GM06990 (cell line): ENCODE measurements at regions not wholly inside any gene's neighbourhood (a gene's known extent, or its start where the extent isn't known, plus 50 kb on each side); places are given as distances from the start of the nearest gene placed in this dataset.

ENCODE experiments used
- DNase-seq: peaks from one replicate; pipeline ENCODE4 v3.0.0-alpha.2; 2011; ENCODE audit not compliant: insufficient read length; ENCODE audit errors: extremely low read depth
- H3K27me3 ChIP-seq: replicated peaks from 2 replicates; pipeline ENCODE4 v1.6.0; 2011; ENCODE audit warnings: low read length; ENCODE audit not compliant: control insufficient read depth, insufficient read depth
- H3K36me3 ChIP-seq: 2 replicates; pipeline ENCODE4 v1.5.1; 2011; ENCODE audit warnings: low read length; ENCODE audit not compliant: control insufficient read depth, insufficient read depth
- H3K4me3 ChIP-seq: replicated peaks from 2 replicates; pipeline ENCODE4 v1.5.1; 2011; ENCODE audit warnings: low read depth, mild to moderate bottlenecking, control low read depth, low read length
- CTCF ChIP-seq: IDR thresholded peaks from 2 replicates; pipeline ENCODE4 v1.5.1; 2011; ENCODE audit warnings: low read length, control low read depth, mild to moderate bottlenecking, inconsistent platforms; ENCODE audit not compliant: insufficient read depth, poor library complexity, severe bottlenecking

DNA sequence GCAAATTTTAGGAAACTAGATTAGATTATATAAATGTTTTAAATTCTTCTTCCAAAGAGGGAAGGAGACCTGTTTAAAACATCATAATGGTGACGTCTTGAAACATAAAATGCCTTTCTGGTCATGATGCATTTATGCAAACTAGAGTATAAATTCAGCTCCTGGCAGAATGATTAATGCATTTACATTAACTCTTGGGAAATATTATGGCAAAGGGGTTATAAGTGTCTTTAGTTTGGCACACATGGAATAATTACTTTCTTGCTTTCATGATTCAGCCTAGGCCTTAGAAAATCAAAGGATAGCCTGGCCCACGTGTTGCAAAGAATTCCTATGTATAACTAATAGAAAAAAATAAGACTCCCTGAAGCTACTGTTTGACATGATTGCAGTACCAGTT, 639.2 kb downstream of the RFPL4B start:
- no peak for DNase-seq
- Histone ChIP-seq H3K4me3 (no peak overlapping the region), H3K36me3 (no peaks in the 10 kb centered on the region), H3K27me3 (no peaks in the 10 kb centered on the region)
- TF ChIP-seq CTCF = no peak

DNA sequence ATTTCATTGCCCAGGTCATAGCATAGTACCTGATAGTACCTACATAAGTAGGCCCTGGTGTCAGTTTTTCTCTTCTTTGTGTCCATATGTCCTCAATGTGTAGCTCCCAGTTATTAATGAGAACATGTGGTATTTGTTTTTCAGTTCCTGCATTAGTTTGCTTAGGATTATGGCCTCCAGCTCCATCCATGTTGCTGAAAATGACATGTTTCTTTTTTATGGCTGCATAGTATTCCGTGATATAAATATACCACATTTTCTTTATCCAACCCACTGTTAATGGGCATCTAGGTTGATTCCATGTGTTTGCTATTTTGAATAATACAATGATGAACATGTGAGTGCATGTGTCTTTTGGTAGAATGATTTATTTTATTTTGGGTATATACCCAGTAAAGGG, 641.6 kb downstream of the RFPL4B start:
- Histone ChIP-seq H3K27me3 (no peaks in the 10 kb centered on the region), H3K36me3 (no peaks in the 10 kb centered on the region), H3K4me3 (no peak overlapping the region)
- TF ChIP-seq CTCF = no peak
- DNase-seq = no peak

DNA sequence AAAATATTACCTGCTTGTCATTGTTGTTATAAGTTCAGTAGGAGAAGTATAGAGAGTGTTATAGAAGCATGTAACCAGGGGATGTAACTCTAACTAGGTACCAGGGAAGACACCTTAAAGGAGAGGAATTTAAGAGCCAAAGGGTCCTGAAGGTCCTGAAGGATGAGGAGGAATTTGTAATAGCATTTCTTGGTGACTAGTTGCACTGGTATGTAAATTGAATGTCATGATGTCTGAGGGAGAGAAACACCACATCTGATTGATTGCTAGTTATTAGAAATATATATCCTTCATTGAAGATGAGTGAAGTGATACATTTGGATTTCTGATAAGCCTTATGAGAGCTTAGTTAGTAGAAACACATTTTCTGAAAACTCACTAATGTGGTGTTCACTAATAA, 643.8 kb downstream of the RFPL4B start:
- no peak for TF ChIP-seq CTCF
- Histone ChIP-seq H3K36me3 (no peaks in the 10 kb centered on the region), H3K27me3 (no peaks in the 10 kb centered on the region)

DNA sequence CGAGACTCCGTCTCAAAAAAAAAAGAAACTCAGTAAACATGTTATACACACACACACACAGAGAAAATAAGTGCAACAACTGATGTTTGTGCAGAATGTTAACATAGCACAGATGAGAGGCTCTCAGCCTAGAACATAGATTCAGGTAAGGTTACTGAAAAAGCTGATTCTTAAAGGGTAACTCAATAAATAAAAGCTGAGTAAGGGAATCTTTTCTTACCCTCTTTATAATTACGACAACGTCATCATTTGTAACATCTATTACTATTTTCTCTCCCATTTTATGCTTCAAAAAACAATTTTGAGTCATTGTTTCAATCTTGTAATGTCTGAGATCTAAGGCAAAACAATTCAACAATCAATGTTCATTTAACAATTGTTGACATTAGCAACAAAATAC, 644.8 kb downstream of the RFPL4B start:
- Histone ChIP-seq H3K27me3 (no peaks in the 10 kb centered on the region), H3K4me3 (no peak overlapping the region), H3K36me3 (no peaks in the 10 kb centered on the region)
- TF ChIP-seq CTCF = no peak
- no peak for DNase-seq

More for the DNA sequence above, 643.8 kb downstream of the RFPL4B start:
- DNase-seq = no peak
- H3K4me3 ChIP-seq = no peak overlapping the region

GRCh38 chr6:112997421-112998085, 650.4 kb downstream of the RFPL4B start:
- H3K36me3 ChIP-seq = no peaks in the 10 kb centered on the region
- DNase-seq = no peak
- H3K4me3 ChIP-seq = no peak overlapping the region
- TF ChIP-seq CTCF = no peak
- H3K27me3 ChIP-seq = no peaks in the 10 kb centered on the region

- Histone ChIP-seq H3K4me3 (no peak overlapping the region), H3K36me3 (no peaks in the 10 kb centered on the region), H3K27me3 (no peaks in the 10 kb centered on the region)
- DNase-seq = no peak
- TF ChIP-seq CTCF = no peak
Measured at GRCh38 chr6:113004054-113004453, 656.9 kb downstream of the RFPL4B start.
